HG03025 (cell line): ENCODE measurements at regions not wholly inside any gene's neighbourhood (a gene's known extent, or its start where the extent isn't known, plus 50 kb on each side); places are given as distances from the start of the nearest gene placed in this dataset.

ENCODE experiments used
- ATAC-seq: cut with Tn5 transposase; IDR thresholded peaks from one replicate; pipeline ENCODE4 v1.9.1; 2021; ENCODE audit warnings: mild to moderate bottlenecking, moderate library complexity; ENCODE audit not compliant: unreplicated experiment, low FRiP score

DNA sequence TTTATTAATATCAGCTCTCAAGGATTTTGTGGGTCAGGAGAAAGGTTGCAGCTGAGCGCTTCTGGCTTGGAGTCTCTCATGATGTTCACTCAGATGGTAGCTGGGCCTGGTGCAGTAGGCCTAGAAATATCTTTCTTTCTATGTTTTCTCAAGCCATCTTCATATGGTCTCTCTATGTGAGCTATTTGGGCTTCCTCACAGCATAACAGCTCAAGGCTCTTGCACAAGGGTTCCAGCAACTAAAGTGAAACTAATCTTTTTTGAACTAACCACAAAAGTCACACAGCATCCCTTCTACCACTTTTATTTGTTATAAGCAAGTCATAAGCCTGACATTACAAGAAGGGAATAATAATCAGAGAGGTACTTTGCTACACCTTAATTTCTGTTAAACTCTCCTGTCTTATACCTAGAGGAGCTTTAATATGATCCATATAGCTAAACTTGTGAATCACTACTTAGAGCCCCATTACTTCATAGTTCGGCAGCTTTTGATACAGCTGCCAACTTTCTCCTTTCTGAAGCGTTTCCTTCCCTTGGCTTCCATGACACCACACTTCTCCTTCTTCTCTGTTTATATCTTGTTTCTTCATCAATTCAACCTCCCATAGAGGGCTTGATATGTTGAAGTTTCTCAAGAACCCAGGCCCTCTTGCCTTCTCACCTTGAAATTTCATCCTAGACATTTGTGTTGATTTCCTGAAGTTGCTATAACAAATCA is 720.2 kb downstream of the LTN1 start:
- ATAC-seq: no peak

DNA sequence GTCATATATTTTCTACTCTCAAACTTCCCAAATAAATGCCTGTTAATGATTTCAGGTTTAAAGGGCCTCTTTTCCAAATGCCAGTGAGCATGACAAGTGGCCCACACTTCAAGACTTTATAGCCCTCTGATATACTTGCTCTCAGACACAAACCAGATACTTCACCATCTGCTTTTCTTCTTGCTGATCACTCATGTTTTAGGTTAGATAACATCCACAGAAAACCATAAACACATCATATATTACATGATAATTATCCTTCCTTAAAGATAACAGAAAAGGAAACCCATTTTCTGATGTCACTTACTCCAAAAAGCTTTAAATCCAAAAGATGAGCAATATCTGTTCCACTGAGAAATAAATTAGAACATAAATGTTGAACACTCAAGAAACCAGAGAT is 723.5 kb downstream of the LTN1 start:
- ATAC-seq: no peak

DNA sequence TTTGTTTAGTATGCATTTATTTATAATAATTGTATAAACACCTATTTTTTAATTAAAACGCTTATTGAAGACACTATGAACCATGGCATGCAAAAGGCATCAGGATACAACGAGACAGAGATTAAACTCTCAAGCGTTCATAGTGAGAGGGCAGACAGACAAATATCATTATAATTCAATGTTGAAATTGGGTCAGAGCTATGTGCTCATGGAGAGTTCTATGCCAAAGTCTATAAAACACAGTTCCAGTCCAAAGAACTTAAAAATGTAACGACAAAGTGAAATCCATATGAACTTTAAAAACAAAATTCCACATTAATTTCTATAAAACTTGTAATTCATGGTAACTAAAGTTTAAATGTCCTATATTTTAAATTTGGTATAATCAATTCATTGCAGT is 724.0 kb downstream of the LTN1 start:
- no peak for ATAC-seq

DNA sequence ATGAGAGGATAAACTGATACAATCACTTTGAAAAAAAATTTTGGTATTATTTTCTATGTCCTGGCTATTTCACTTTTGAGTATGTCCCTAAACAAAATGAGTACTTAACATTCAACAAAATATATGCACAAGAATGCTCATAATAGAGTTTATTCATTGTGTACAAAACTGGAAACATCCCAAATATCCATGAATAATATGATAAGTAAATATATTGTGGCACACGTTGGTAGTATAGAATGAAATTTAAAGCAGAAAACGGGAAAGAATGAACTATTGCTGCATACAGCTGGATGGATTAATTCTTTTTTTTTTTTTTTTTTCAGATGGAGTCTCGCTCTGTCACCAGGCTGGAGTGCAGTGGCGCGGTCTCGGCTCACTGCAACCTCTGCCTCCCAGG is 725.2 kb downstream of the LTN1 start:
- ATAC-seq: no peak

DNA sequence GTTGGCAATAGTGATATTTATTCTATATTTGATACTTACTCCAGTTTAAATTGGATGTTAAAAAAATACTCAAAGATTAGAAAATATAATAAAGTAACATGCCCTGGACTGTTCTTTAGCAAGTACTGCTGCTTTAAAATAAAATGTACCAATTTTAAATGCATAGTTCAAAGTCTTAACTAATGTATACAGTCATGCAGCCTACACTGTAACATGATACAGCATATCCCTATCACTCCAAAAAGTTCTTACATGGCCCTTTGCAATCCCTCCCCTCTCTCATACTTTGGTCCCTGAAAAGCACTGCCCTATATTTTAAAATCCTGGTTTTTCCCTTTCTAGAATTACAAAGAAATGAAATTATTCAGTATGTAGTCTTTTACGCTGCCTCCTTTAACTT is 726.6 kb downstream of the LTN1 start:
- no peak for ATAC-seq

DNA sequence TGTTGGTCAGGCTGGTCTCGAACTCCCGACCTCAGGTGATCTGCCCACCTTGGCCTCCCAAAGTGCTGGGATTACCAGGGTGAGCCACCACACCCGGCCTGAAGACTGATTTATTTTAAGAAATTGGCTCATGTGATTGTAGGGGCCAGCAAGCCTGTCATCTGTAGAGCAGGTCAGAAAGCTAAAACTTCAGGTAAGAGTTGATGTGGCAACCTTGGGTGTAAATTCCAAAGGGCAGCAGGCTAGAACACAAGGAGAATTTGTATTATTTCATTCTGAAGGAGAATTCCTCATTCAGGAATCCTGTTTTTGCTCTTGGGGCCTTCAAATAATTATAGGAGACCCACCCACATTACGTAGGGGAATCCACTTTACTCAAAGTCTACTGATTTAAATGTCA is 728.7 kb downstream of the LTN1 start:
- ATAC-seq: no peak

DNA sequence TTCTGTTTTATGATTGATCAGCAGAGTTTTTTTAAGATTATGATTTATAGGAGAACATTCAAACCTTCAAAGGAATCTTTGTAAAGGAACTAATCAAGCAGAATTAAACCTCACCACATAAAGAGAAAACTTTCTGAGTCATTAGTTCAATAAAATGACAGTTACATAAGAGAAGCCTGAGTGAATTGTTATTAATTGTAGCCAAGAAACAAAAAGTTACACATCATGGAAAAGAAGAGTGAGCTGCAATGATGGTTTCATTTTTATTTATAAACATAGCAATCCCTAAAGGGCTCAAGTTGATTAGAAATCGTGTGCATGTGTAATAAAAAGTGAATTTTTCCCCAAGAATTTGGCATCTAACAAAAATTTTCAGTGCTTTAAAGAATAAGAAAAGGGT is 731.4 kb downstream of the LTN1 start:
- no peak for ATAC-seq

DNA sequence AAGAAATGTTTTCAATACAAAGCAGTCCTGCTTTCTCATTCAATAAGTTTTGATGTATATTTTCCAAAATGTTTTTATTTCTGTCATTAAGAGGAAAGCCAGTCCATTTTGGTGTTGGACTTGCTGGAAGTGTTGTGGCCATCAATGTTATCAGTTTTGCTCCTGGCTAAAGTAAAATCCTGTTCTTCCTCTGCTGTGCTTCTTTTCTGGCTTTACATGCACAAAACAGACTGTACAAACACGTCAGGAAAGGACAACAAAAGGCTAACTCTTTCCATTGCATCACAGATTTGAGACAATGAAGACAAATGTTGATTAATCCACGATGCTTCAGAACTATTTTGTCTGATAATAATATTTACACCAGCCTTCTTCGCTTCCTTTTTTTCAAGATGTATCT is 735.4 kb downstream of the LTN1 start:
- ATAC-seq: no peak

DNA sequence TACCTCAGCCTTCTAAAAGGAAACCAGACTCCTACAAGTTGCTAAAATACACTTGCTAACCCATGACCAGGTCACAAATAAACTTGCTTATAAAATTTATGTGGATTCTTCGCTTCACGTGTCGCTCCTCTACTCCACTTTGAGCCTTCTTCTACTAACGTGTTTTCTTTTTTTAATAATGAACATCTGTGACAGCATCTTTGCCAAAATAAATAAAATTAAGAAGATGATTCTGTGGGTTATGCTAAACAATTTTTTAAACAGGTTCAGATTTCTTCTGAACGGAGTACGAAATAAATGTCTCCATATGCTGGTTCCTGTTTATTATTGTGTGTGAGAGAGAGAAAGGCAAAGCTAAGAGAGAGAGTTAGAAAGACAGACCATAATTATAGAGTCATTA is 735.8 kb downstream of the LTN1 start:
- no peak for ATAC-seq

DNA sequence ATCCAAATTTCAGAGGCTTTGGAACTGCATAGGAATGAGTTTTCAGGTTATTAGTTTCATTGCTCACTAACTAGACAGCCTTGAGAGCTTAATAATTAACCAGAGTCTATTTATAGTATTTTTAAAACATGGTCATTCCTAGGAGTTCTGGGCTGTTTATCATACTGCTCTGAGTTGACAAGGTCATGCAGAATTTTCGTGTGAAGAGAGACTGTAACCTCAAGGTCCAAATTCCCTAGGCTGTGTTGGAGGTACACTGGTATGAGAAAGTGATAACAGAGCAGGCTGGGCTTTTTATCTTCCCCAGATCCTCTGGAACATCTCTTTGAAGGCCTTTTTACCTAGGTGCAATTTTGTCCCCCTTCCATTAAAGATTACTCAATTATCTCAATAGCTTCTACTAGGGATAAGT is 736.3 kb downstream of the LTN1 start:
- ATAC-seq: no peak

DNA sequence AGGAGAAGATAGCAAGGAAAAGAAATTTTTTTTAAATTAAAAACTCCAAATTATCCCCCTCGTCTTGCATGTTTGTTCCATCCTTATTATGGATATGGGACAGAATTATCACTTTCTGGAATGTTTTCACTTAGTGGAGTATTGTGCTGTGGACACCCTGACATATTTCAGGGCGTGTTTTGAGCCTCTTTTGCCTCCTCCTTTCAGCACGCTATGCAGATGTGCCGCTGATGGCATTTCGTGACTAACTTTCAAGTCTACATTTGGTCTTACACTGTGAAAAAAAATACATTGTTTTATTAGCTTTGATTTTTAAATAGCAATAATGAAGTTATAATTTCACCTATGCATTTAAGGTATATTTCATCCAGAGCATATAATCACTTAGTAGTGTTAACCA is 738.7 kb downstream of the LTN1 start:
- no peak for ATAC-seq

DNA sequence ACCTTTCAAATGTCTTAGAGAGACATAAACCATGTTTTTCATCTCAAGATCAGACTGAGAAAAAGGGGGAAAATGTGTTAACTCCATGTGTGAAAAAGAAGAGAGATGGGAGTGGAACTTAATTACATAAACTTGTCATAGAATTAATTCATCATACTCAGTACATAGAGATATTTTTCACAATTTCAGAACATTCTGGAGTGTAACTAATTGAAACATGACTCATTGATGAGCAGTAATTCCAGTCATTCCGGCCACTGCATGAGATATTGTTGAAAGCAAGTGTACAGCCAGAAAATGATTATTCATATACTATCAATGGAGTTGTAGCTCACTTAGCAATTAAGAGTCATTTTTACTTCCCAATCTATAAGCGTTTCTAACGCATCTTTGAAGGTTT is 739.3 kb downstream of the LTN1 start:
- no peak for ATAC-seq

DNA sequence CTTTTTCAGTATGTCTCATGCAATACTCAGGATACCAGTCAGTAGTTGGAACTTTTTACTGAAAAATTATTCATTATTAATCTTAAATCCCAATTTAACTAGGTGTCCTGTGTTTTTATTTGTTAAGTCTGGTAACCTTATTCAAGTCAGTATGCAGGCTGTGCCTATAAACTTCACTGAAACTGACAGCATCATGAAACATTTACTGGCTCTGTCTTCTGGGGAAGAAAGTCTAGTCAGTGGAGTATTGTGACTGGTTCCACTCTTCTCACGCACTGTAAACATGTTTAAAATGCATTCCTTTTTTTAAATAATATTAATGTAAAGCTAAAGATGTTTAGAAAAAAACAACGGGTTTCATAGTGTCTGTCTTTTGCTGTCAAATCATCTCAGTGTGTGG is 739.7 kb downstream of the LTN1 start:
- ATAC-seq: no peak

DNA sequence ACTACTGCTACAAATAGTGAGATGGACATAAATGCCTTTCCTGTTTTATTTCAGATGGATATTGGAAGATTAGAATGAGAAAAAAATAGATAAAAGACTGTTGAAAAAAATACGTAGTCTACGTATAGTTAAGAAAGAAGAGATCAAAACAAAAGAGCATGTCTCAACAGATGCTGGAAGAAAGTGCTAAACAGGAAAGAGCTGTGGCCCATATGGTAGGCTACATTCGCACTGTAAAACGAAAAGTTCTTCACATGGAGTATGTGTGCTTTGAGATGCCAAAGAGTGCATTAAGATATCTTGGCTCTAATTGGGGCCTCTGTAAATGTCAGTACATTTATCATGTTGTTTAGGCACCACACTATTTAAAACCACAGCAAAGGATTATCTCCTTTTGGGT is 741.7 kb downstream of the LTN1 start:
- ATAC-seq: no peak

DNA sequence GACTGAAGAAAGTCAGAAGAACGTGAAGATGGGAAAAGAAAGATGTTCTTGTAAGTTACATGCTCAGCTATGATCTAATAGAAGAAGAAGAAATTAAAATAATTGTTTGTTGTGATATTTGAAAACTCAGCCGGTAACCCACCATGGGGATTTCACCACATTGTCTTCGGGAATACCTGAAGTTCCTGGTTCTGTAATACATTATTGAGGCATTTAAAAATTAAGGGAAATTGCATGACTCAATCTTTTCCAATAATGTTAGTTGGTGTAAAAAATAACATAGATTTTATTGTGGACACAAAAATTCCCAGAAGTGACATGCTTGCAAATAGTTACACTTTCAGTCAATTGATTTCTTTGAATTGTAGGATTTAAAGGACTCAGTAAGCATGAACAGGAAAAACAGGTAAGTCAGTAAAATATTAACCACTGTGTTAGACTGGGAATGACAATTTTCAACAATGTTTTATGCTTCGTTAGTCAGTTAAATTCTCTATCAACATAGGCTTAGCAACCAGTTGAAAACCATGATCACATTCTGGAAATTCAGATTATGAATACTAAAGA is 745.1 kb downstream of the LTN1 start:
- ATAC-seq: no peak

DNA sequence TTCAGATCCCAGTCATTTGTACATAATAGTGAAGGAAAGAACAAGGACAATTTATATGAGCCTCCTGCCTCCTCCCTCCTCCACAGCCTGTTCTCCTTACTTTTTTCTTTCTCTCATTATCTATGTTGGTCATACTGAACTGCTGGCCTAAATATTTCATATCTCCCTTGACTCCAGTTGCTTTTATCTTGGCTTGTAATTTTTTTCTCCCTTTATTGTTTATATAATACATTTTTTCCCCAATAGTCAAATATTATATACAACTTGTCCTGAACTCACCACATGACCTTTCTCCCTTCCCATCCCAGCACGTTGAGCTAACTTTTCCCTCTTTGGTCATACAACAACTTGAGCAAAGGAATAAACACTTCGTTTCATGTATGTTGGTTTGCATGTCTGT is 752.1 kb downstream of the LTN1 start:
- ATAC-seq: no peak

DNA sequence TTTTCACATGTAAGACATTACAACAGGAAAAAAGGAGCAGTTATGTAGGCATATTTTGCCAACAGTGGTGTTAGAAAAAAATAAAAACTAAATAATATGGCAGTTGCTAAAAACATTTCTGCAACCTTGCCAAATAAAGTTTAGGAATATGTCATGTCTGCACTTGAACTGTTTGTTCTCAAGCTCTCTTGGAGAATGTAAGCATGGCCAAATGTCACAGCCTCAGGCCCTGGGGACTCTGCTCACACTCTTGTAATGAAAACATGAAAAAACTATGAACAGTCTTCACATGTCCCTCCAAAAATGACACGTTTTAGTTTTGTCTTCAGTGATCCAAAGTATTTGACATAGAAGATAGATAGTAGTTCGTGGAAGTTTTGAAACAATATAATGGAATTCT is 753.3 kb downstream of the LTN1 start:
- ATAC-seq: no peak

DNA sequence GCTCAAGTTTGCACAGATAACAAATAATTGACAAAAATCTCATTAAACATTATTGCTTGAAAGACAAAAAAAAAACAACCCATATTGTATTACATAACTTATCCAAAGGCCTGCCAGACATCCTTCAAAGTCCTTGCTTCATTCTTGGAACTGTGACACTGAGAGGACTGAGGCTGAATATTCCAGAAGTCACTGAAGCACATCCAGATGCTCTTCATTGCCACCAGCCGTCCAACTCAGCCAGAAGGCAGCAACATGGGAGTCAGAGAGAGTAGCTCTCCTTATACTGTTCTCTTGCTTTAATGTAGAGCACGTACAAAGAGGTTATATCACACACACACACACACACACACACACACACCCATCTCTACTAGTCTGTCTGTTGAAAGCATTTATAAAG is 755.0 kb downstream of the LTN1 start:
- ATAC-seq: no peak

DNA sequence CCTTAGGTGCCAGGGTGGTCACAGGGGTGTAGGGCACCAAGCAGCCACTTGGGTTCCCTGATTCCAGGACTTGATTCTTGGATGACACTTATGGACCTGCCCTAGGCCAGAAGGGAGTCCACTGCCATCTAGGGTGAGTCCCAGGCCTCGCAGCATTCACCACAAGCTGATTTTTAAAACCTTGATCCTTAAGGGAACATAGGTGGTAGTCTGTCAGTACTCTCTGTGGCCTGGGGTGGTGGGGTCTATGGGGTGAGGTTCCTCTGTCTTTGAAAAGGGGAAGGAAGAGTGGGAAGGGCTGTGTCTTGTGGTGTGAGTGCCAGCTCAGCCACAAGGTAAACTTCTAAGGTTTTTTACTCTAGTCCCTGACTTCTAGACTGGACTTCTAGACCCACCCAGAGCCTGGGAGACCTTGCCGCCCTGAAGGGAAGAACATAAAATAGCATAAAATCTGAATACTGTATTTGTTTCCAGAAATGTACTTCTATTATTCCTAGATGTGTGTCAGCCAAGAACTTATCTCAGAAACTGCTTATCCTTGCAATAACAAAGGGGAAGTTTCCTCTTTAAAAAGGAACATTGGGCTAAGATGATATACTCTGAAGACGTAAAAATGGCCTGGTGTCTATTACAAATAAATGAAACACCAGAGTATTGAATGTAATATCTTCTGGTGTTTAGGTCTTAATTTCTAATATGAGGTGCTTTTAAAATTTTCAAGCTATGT is 757.3 kb downstream of the LTN1 start:
- no peak for ATAC-seq

DNA sequence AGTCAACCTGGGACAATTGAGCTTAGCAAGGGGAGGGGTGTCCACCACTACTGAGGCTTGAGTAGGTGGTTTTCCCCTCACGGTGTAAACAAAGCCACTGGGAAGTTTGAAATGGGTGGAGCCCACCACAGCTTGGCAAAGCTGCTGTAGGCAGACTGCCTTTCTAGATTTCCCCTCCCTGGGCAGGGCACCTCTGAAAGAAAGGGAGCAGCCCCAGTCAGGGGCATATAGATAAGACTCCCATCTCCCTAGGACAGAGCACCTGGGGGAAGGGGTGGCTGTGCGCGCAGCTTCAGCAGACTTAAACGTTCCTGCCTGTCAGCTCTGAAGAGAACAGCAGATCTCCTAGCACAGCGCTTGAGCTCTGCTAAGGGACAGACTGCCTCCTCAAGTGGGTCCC is 758.4 kb downstream of the LTN1 start:
- ATAC-seq: no peak

DNA sequence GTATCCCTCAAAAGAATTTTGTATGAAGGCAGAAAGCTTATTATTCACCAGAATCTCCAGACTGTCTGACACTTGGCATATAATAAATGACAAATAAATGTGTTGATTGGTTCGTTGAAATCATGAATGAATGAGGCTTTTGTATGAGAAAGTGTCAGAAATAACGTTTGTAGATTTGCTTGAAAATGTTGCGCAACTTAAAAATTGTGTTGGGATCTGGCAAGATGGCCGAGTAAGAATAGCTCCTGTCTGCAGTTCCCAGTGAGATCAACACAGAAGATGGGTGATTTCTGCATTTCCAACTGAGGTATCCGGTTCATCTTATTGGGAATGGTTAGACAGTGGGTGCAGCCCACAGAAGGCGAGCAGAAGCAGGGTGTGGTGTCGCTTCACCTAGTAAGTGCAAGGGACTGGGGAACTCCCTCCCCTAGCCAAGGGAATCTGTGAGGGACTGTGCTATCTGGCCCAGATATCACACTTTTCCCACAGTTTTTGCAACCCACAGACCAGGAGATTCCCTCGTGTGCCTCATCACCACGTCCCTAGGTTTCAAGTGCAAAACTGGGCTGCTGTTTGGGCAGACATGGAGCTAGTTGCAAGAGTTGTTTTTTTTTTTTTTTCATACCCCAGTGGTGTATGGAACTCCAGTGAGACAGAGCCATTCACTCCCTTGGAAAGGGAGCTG is 759.0 kb downstream of the LTN1 start:
- ATAC-seq: no peak

DNA sequence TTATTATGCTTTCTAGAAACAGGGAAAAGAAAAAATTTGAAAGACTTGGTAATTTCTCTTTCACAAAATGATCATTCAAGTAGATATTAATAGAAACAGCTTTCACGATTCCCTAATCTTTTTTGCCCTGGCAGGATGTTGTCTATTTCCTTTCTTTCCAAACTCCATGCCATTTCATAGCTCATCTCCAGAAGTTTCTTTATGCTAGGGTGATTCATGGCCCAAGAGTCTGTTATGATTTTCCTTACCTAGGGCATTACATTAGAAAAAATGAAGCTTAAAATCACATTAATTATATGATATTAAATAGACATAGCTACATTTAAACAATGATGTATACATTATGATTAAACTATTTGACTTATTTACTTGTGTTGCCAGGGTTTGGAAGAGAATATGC is 762.1 kb downstream of the LTN1 start:
- ATAC-seq: no peak
